A549 (cell line): ENCODE measurements at regions not wholly inside any gene's neighbourhood (a gene's known extent, or its start where the extent isn't known, plus 50 kb on each side); places are given as distances from the start of the nearest gene placed in this dataset.

ENCODE experiments used
- CTCF ChIP-seq: fragments of >200 bp; sonication (Bioruptor Twin); formaldehyde crosslinking; IDR thresholded peaks from 3 replicates; pipeline ENCODE4 v1.5.1; 2016
- EHMT2 ChIP-seq: fragments of 200-600 bp; sonication (generic); IDR thresholded peaks from 2 replicates; pipeline ENCODE4 v1.6.1; 2016; ENCODE audit warnings: antibody characterized with exemption, low read depth, mild to moderate bottlenecking, moderate library complexity
- USF2 ChIP-seq: fragments of 450-650 bp; IDR thresholded peaks from 2 replicates; pipeline ENCODE4 v1.6.1; 2014; ENCODE audit warnings: antibody characterized with exemption
- TF ChIP-seq, protein P1 (sequence below): fragments of 150-350 bp; IDR thresholded peaks from 2 replicates; pipeline ENCODE4 v1.6.1; 2014; ENCODE audit warnings: low read depth, mild to moderate bottlenecking, low read length

GRCh38 chr13:79904581-79904980 is 423.6 kb downstream of the NDFIP2 start:
- TF ChIP-seq CTCF = no peak
- no peak for TF ChIP-seq EHMT2
- no peak for TF ChIP-seq USF2
- TF ChIP-seq, protein P1, sequence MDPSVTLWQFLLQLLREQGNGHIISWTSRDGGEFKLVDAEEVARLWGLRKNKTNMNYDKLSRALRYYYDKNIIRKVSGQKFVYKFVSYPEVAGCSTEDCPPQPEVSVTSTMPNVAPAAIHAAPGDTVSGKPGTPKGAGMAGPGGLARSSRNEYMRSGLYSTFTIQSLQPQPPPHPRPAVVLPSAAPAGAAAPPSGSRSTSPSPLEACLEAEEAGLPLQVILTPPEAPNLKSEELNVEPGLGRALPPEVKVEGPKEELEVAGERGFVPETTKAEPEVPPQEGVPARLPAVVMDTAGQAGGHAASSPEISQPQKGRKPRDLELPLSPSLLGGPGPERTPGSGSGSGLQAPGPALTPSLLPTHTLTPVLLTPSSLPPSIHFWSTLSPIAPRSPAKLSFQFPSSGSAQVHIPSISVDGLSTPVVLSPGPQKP = no peak
